Erythroblast (primary cell): ENCODE measurements at regions not wholly inside any gene's neighbourhood (a gene's known extent, or its start where the extent isn't known, plus 50 kb on each side); places are given as distances from the start of the nearest gene placed in this dataset.

Source experiments
- GATA1 ChIP-seq: IDR thresholded peaks from 2 replicates; pipeline ENCODE4 v1.6.1; 2011; ENCODE audit warnings: low read depth, mild to moderate bottlenecking, control low read depth, low read length, moderate library complexity
- POLR2A ChIP-seq: IDR thresholded peaks from 2 replicates; pipeline ENCODE4 v1.6.1; 2011; ENCODE audit warnings: mild to moderate bottlenecking, low read length

DNA sequence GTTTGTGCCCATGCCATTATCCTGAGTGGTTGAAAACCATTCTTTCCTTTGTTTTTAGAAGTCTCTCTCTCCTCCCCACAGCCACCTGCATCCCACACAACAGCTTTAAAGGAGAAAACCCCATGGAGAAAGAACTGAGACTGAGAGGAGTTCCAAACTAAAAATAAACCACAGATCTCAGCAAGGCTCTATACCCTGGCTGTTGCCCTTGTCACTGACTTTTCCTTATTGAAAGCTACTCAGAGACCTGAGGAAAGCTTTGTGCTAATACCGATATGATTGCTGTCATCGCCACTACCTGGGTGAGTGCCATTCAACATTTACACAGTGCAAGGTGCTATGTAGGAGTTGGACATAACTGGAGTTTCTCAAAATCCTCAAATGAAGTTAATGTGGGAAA, 55.5 kb upstream of the RASGRP1 start:
- TF ChIP-seq POLR2A = no peak
- no peak for TF ChIP-seq GATA1
